ENCODE measurements at regions not wholly inside any gene's neighbourhood (a gene's known extent, or its start where the extent isn't known, plus 50 kb on each side); places are given as distances from the start of the nearest gene placed in this dataset.

DNA sequence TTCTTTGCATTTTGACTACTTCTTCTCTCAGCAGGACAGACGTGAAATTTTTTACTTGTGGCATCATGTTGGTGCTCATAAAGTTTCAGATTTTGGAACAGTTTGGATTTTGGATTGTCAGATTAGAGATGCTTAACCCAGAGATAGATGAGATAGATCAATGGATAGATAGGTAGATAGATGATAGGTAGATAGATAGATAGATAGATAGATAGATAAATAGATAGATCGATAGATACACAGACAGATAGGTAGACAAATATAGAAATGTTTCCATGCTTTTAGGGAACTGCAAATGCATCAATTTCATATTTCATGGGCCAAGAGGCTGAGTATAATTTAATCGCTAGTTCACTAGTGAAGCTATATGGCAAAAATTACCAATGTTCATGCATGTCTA lies 981.5 kb upstream of the ADGRB3 start:
- 78 to 87% methylated on average over 3 of the region's 3 CpGs for WGBS, 2 donors (ENCODE audit: low coverage in 1 of 2)
- intact Hi-C loops (cut with DNase I; ENCODE audit: low total_unique reads): no loop called here

DNA sequence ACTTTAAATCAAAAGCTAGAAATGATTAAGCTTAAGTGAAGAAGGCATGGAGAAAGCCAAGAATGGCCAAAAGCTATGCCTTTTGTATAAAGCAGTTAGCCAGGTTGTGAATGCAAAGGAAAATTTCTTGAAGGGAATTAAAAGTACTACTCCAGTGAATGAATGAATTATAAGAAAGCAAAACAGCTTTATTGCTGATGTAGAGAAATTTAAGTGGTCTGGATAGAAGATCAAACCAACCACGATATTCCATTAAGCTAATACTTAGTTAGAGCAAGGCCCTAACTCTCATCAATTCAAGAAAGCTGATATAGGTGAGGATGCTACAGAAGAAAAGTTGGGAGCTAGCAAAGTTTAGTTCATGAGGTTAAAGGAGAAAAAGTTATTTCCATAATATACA lies 988.5 kb upstream of the ADGRB3 start:
- WGBS, 2 donors (ENCODE audit: low coverage in 1 of 2): 55 to 81% methylated on average over 1 of the region's 1 CpG
- intact Hi-C loops (cut with DNase I; ENCODE audit: low total_unique reads): no loop called here

More for the DNA sequence above, 981.5 kb upstream of the ADGRB3 start:
- no peak for DNase-seq
- H3K9me3 ChIP-seq: no peaks in the 10 kb centered on the region
- no peaks in the 10 kb centered on the region for H3K4me1 ChIP-seq
- H3K4me3 ChIP-seq: no peak overlapping the region
- no peaks in the 10 kb centered on the region for H3K27me3 ChIP-seq
- in situ Hi-C loops (cut with MboI; ENCODE audit: low pct_ligation_motif_present in 1 of 4, low pct_unique_long_range_greater_than_20kb in 1 of 4, low sequenced_read_pairs in 3 of 4): no loop called here
- H3K27ac ChIP-seq: no peak overlapping the region
- H3K36me3 ChIP-seq: no peaks in the 10 kb centered on the region
- TF ChIP-seq, protein P1, sequence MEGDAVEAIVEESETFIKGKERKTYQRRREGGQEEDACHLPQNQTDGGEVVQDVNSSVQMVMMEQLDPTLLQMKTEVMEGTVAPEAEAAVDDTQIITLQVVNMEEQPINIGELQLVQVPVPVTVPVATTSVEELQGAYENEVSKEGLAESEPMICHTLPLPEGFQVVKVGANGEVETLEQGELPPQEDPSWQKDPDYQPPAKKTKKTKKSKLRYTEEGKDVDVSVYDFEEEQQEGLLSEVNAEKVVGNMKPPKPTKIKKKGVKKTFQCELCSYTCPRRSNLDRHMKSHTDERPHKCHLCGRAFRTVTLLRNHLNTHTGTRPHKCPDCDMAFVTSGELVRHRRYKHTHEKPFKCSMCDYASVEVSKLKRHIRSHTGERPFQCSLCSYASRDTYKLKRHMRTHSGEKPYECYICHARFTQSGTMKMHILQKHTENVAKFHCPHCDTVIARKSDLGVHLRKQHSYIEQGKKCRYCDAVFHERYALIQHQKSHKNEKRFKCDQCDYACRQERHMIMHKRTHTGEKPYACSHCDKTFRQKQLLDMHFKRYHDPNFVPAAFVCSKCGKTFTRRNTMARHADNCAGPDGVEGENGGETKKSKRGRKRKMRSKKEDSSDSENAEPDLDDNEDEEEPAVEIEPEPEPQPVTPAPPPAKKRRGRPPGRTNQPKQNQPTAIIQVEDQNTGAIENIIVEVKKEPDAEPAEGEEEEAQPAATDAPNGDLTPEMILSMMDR (IDR thresholded peaks at IDR 0.05): no peak

DNA sequence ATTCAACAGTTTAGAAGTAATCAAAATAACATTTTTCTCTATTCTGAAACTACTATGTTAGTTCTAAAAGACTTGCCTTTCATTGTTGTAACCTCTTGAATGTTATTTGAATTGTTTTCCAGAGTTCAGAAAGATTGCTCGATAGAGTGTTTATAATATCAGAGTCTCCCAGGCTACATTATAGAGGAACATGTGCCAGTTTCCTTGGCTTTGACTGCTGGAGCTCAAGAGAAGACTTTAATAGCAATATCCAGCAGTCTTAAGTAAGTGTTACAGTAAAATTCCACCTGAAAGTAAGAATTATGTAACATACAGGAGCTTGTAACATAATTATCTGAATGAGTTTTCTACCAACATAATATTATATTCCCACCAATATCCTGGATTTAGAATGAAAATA lies 991.8 kb upstream of the ADGRB3 start:
- Histone ChIP-seq H3K4me1 (no peaks in the 10 kb centered on the region), H3K27me3 (no peaks in the 10 kb centered on the region), H3K9me3 (no peaks in the 10 kb centered on the region), H3K27ac (no peak overlapping the region), H3K4me3 (no peak overlapping the region), H3K36me3 (no peaks in the 10 kb centered on the region)
- DNase-seq: no peak
- intact Hi-C loops (cut with DNase I; ENCODE audit: low total_unique reads): no loop called here
- in situ Hi-C loops (cut with MboI; ENCODE audit: low pct_ligation_motif_present in 1 of 4, low pct_unique_long_range_greater_than_20kb in 1 of 4, low sequenced_read_pairs in 3 of 4): no loop called here
- 62 to 63% methylated on average over 1 of the region's 1 CpG for WGBS, 2 donors (ENCODE audit: low coverage in 1 of 2)
- TF ChIP-seq POLR2AphosphoS5 (IDR thresholded peaks at IDR 0.05): no peak
- TF ChIP-seq, protein P1 (IDR thresholded peaks at IDR 0.05): no peak
- TF ChIP-seq EP300 (IDR thresholded peaks at IDR 0.05; ENCODE audit: low read depth): no peak
- TF ChIP-seq POLR2A (IDR thresholded peaks at IDR 0.05): no peak

More for the DNA sequence above, 988.5 kb upstream of the ADGRB3 start:
- Histone ChIP-seq H3K4me3 (no peak overlapping the region), H3K4me1 (no peaks in the 10 kb centered on the region), H3K27ac (no peak overlapping the region), H3K36me3 (no peaks in the 10 kb centered on the region), H3K27me3 (no peaks in the 10 kb centered on the region), H3K9me3 (no peaks in the 10 kb centered on the region)
- in situ Hi-C loops (cut with MboI; ENCODE audit: low pct_ligation_motif_present in 1 of 4, low pct_unique_long_range_greater_than_20kb in 1 of 4, low sequenced_read_pairs in 3 of 4): no loop called here
- DNase-seq: no peak
- no peak for TF ChIP-seq EP300 (IDR thresholded peaks at IDR 0.05; ENCODE audit: low read depth)
- TF ChIP-seq, protein P1 (IDR thresholded peaks at IDR 0.05): no peak
- no peak for TF ChIP-seq POLR2A (IDR thresholded peaks at IDR 0.05)
- no peak for TF ChIP-seq POLR2AphosphoS5 (IDR thresholded peaks at IDR 0.05)

DNA sequence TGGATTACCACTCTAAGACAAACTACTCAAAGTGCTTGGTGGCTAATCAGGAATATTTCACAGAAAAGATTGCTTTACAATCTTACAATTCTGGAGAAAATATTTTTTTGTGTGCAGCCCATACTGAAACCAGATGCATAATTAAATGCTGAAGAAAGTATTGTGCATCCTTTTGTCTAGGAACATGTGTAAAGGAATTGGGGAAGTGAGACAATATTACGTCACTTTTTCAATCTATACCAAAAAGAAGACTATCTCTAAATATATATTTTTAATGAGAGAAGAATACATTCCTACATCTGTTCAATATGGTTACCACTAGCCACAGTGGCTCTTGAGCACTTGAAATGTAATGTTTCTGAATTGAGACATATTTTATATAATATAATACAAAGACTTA lies 992.5 kb upstream of the ADGRB3 start:
- no peak for DNase-seq
- H3K36me3 ChIP-seq: no peaks in the 10 kb centered on the region
- H3K27ac ChIP-seq: no peak overlapping the region
- no peaks in the 10 kb centered on the region for H3K4me1 ChIP-seq
- no peaks in the 10 kb centered on the region for H3K27me3 ChIP-seq
- intact Hi-C loops (cut with DNase I; ENCODE audit: low total_unique reads) (no loop called here), in situ Hi-C loops (cut with MboI; ENCODE audit: low pct_ligation_motif_present in 1 of 4, low pct_unique_long_range_greater_than_20kb in 1 of 4, low sequenced_read_pairs in 3 of 4) (no loop called here)
- no peak overlapping the region for H3K4me3 ChIP-seq
- WGBS, 2 donors (ENCODE audit: low coverage in 1 of 2): 45 to 89% methylated on average over 1 of the region's 1 CpG
- H3K9me3 ChIP-seq: no peaks in the 10 kb centered on the region
- TF ChIP-seq POLR2A (IDR thresholded peaks at IDR 0.05) (no peak), EP300 (IDR thresholded peaks at IDR 0.05; ENCODE audit: low read depth) (no peak), POLR2AphosphoS5 (IDR thresholded peaks at IDR 0.05) (no peak)
- TF ChIP-seq, protein P1 (IDR thresholded peaks at IDR 0.05): no peak
